IMR-90 (cell line): ENCODE measurements at regions not wholly inside any gene's neighbourhood (a gene's known extent, or its start where the extent isn't known, plus 50 kb on each side); places are given as distances from the start of the nearest gene placed in this dataset.

Source experiments
- ATAC-seq: fragments of 200-7000 bp; cut with Tn5 transposase; 2 replicates; pipeline ENCODE4 v1.9.1; 2020; ENCODE audit warnings: low read depth, mild to moderate bottlenecking, moderate library complexity
- BruUV-seq: library from RNA; stranded (reverse); fragments of 400-500 nt; replicated peaks from 2 replicates; lab custom pipeline; 2021; lab: Mats Ljungman, UMichigan
- CTCF ChIA-PET: fragments of 300-600 bp; formaldehyde crosslinking; extraction: SDS; loops from one replicate; lab custom pipeline; 2021; ENCODE audit warnings: antibody characterized with exemption; lab: Yijun Ruan, JAX
- POLR2A ChIA-PET: fragments of 300-600 bp; sonication (Branson Sonifier 250); formaldehyde crosslinking; loops from one replicate; lab custom pipeline; 2022; ENCODE audit warnings: antibody characterized with exemption; ENCODE audit not compliant: unreplicated experiment; lab: Charles Lee
- DNase-seq: peaks from one replicate; pipeline ENCODE4 v3.0.0; 2013
- H2AFZ ChIP-seq: replicated peaks from 2 replicates; pipeline ENCODE3; 2013; ENCODE audit warnings: low read length, mild to moderate bottlenecking; ENCODE audit not compliant: poor library complexity
- H2AK5ac ChIP-seq: 2 replicates; pipeline ENCODE4 v1.6.1; 2013; ENCODE audit warnings: low read depth, low read length, inconsistent platforms
- H2AK9ac ChIP-seq: replicated peaks from 2 replicates; pipeline ENCODE3; 2013; ENCODE audit warnings: mild to moderate bottlenecking, low read depth, low read length, moderate library complexity; ENCODE audit not compliant: poor library complexity
- H2BK120ac ChIP-seq: 2 replicates; pipeline ENCODE4 v1.6.1; 2013; ENCODE audit warnings: low read depth, low read length, inconsistent platforms
- H2BK15ac ChIP-seq: 3 replicates; pipeline ENCODE4 v1.6.1; 2013; ENCODE audit warnings: low read depth, low read length, inconsistent platforms
- H2BK20ac ChIP-seq: 2 replicates; pipeline ENCODE4 v1.6.1; 2013; ENCODE audit warnings: low read depth, mild to moderate bottlenecking, inconsistent platforms, low read length, moderate library complexity
- H2BK5ac ChIP-seq: 2 replicates; pipeline ENCODE4 v1.6.1; 2013; ENCODE audit warnings: mild to moderate bottlenecking, low read depth, low read length, inconsistent platforms; ENCODE audit not compliant: poor library complexity, severe bottlenecking
- H3K14ac ChIP-seq: replicated peaks from 2 replicates; pipeline ENCODE4 v1.6.1; 2013; ENCODE audit warnings: low read depth, low read length, inconsistent platforms
- H3K18ac ChIP-seq: 2 replicates; pipeline ENCODE4 v1.6.1; 2013; ENCODE audit warnings: low read depth, low read length, control low read depth
- H3K23ac ChIP-seq: 2 replicates; pipeline ENCODE4 v1.6.1; 2013; ENCODE audit warnings: low read depth, low read length, inconsistent platforms
- H3K27ac ChIP-seq: 2 replicates; pipeline ENCODE4 v1.5.1; 2013; ENCODE audit warnings: mild to moderate bottlenecking, control low read depth, low read length; ENCODE audit not compliant: insufficient read depth
- H3K27me3 ChIP-seq: 2 replicates; pipeline ENCODE4 v1.6.1; 2013; ENCODE audit warnings: low read length; ENCODE audit not compliant: control insufficient read depth, insufficient read depth
- H3K36me3 ChIP-seq: 2 replicates; pipeline ENCODE4 v1.6.1; 2013; ENCODE audit warnings: low read length, mixed read lengths; ENCODE audit not compliant: control insufficient read depth, insufficient read depth
- H3K4ac ChIP-seq: 2 replicates; pipeline ENCODE4 v1.6.1; 2013; ENCODE audit warnings: low read depth, low read length, inconsistent platforms
- H3K4me1 ChIP-seq: 2 replicates; pipeline ENCODE4 v1.6.1; 2013; ENCODE audit warnings: low read length, mixed read lengths; ENCODE audit not compliant: control insufficient read depth, insufficient read depth
- H3K4me2 ChIP-seq: 2 replicates; pipeline ENCODE4 v1.6.1; 2013; ENCODE audit warnings: low read depth, mild to moderate bottlenecking, control low read depth, low read length, moderate library complexity
- H3K4me3 ChIP-seq: 2 replicates; pipeline ENCODE4 v1.5.1; 2013; ENCODE audit warnings: low read depth, mild to moderate bottlenecking, control low read depth, low read length, moderate library complexity; ENCODE audit not compliant: insufficient read depth
- H3K56ac ChIP-seq: 2 replicates; pipeline ENCODE4 v1.6.1; 2013; ENCODE audit warnings: low read length, inconsistent platforms; ENCODE audit not compliant: insufficient read depth; ENCODE audit errors: extremely low read depth
- H3K79me1 ChIP-seq, 2 experiments: 2 replicates each; pipeline ENCODE4 v1.6.1; 2013; ENCODE audit warnings: low read length in 2 of 2, inconsistent platforms in 1 of 2, low read depth in 1 of 2
- H3K9ac ChIP-seq: 2 replicates; pipeline ENCODE4 v1.6.1; 2013; ENCODE audit warnings: low read depth, low read length, control low read depth
- H3K9me1 ChIP-seq: 2 replicates; pipeline ENCODE4 v1.6.1; 2013; ENCODE audit warnings: low read length, inconsistent platforms; ENCODE audit not compliant: insufficient read depth
- H3K9me3 ChIP-seq: 2 replicates; pipeline ENCODE4 v1.6.1; 2013; ENCODE audit warnings: low read length; ENCODE audit not compliant: control insufficient read depth, insufficient read depth
- H4K20me1 ChIP-seq: 2 replicates; pipeline ENCODE4 v1.6.1; 2013; ENCODE audit warnings: low read length, inconsistent platforms; ENCODE audit not compliant: insufficient read depth
- H4K5ac ChIP-seq: 2 replicates; pipeline ENCODE4 v1.6.1; 2013; ENCODE audit warnings: mild to moderate bottlenecking, low read depth, low read length, control low read depth
- H4K8ac ChIP-seq, 2 experiments: 2 replicates each; pipeline ENCODE4 v1.6.1; 2013; ENCODE audit warnings: low read depth in 2 of 2, low read length in 2 of 2, control low read depth in 1 of 2, inconsistent platforms in 1 of 2
- H4K91ac ChIP-seq: 2 replicates; pipeline ENCODE4 v1.6.1; 2013; ENCODE audit warnings: low read depth, low read length, inconsistent platforms; ENCODE audit not compliant: insufficient read depth
- BHLHE40 ChIP-seq: fragments of 150-350 bp; IDR thresholded peaks from 2 replicates; pipeline ENCODE4 v1.6.1; 2016; ENCODE audit warnings: mild to moderate bottlenecking, low read depth, low read length
- CHD1 ChIP-seq: IDR thresholded peaks from 2 replicates; pipeline ENCODE4 v1.6.1; 2012; ENCODE audit warnings: low read depth, low read length, improper control_type of control experiment
- MAZ ChIP-seq: IDR thresholded peaks from 2 replicates; pipeline ENCODE4 v1.6.1; 2012; ENCODE audit warnings: low read depth, mild to moderate bottlenecking, low read length, improper control_type of control experiment, moderate library complexity, borderline replicate concordance
- POLR2A ChIP-seq: IDR thresholded peaks from 2 replicates; pipeline ENCODE4 v1.6.1; 2012; ENCODE audit warnings: mild to moderate bottlenecking, low read depth, low read length
- SMC3 ChIP-seq: fragments of 150-350 bp; IDR thresholded peaks from 2 replicates; pipeline ENCODE4 v1.6.1; 2016; ENCODE audit warnings: low read depth, mild to moderate bottlenecking, antibody characterized with exemption, low read length, moderate library complexity
- WGBS, 2 experiments: methylation state at CpG; one replicate each; pipeline versions ENCODE4 v1.1.5 to v1.1.7; 2013; ENCODE audit warnings: missing lambda C conversion rate in 2 of 2; ENCODE audit not compliant: insufficient read length in 1 of 2; ENCODE audit errors: extremely low coverage in 2 of 2; 5-methylcytosine and 5-hydroxymethylcytosine counted together
- dilution Hi-C: fragments of 300-500 bp; cut with HindIII; formaldehyde crosslinking; loops from one replicate; pipeline ENCODE4 v1.14.3; 2018; ENCODE audit warnings: low sequenced_read_pairs; ENCODE audit not compliant: unreplicated experiment
- in situ Hi-C: fragments of 300-500 bp; cut with MboI; formaldehyde crosslinking; loops from 3 replicates; pipeline ENCODE4 v1.14.3; 2019; ENCODE audit warnings: low sequenced_read_pairs, inconsistent platforms, mixed read lengths
- intact Hi-C: fragments of 100-400 bp; cut with micrococcal nuclease; formaldehyde crosslinking; loops from 2 replicates; pipeline ENCODE4 v1.10.0; 2022

GRCh38 chr10:86599041-86599440, 55.3 kb upstream of the OPN4 start:
- Histone ChIP-seq H2BK15ac (no peak overlapping the region), H3K27ac (no peak overlapping the region), H2BK120ac (no peak overlapping the region), H3K9ac (no peak overlapping the region), H4K20me1 (no peaks in the 10 kb centered on the region), H3K4me2 (no peak overlapping the region), H2AK9ac (no peak overlapping the region), H3K4me1 (no peaks in the 10 kb centered on the region; the same call in 1 of the 2 replicates), H3K23ac (no peak overlapping the region), H3K9me3 (no peaks in the 10 kb centered on the region), H3K4ac (no peak overlapping the region), H3K79me1 (no peaks in the 10 kb centered on the region), H2BK20ac (no peak overlapping the region), H2AK5ac (no peak overlapping the region), H3K4me3 (no peak overlapping the region), H2BK5ac (no peak overlapping the region), H3K36me3 (no peaks in the 10 kb centered on the region), H3K9me1 (peaks cover 2% of the 10 kb centered on the region; the same call in 1 of the 2 replicates), H3K14ac (no peak overlapping the region), H4K91ac (no peak overlapping the region), H3K27me3 (peaks cover 6% of the 10 kb centered on the region), H3K56ac (no peak overlapping the region), H4K5ac (no peak overlapping the region), H3K18ac (no peak overlapping the region), H4K8ac (no peak overlapping the region), H2AFZ (no peak overlapping the region)
- ChIA-PET POLR2A (no interaction called here), CTCF (no interaction called here)
- intact Hi-C loops: no loop called here
- no peak for DNase-seq
- no peak for ATAC-seq
- dilution Hi-C loops: no loop called here
- WGBS, 2 experiments: 80% methylated on average over 2 of the region's 5 CpGs; no CpG with 5 or more reads in 1 of the 2 experiments
- in situ Hi-C loops: loop anchor here (25.0 kb wide), 1 partner anchor 412 kb away; no protein-coding TSS in a partner anchor
- no TSS peak for BruUV-seq
- no peak for TF ChIP-seq CHD1
- no peak for TF ChIP-seq POLR2A
- TF ChIP-seq BHLHE40: no peak
- no peak for TF ChIP-seq MAZ
- TF ChIP-seq SMC3: no peak
